Mesendoderm (in vitro differentiated cells): ENCODE measurements at regions not wholly inside any gene's neighbourhood (a gene's known extent, or its start where the extent isn't known, plus 50 kb on each side); places are given as distances from the start of the nearest gene placed in this dataset.
"Not testable (repeated sequence)": the region's sequence is repeated elsewhere in the genome, so short reads cannot be mapped to it uniquely, and the experiment has no call there.

Experiments
- DNase-seq: peaks from one replicate; pipeline ENCODE4 v3.0.0; 2013
- H2AK5ac ChIP-seq: 2 replicates; pipeline ENCODE4 v1.6.1; 2013; ENCODE audit warnings: low read length, inconsistent platforms
- H2BK120ac ChIP-seq: 2 replicates; pipeline ENCODE4 v1.6.1; 2013; ENCODE audit warnings: low read depth, mild to moderate bottlenecking, low read length, moderate library complexity, mixed read lengths
- H2BK15ac ChIP-seq: replicated peaks from 2 replicates; pipeline ENCODE4 v1.6.1; 2013; ENCODE audit warnings: low read depth, mild to moderate bottlenecking, moderate library complexity
- H2BK5ac ChIP-seq: 2 replicates; pipeline ENCODE4 v1.6.1; 2013; ENCODE audit warnings: low read length, inconsistent platforms
- H3K18ac ChIP-seq: 2 replicates; pipeline ENCODE4 v1.6.1; 2013; ENCODE audit warnings: mild to moderate bottlenecking, low read length, mixed read lengths
- H3K23ac ChIP-seq: one replicate; pipeline ENCODE4 v1.6.1; 2013; ENCODE audit warnings: low read length
- H3K27ac ChIP-seq: 2 replicates; pipeline ENCODE4 v1.5.1; 2013; ENCODE audit warnings: low read depth, mild to moderate bottlenecking, inconsistent platforms, low read length, moderate library complexity
- H3K27me3 ChIP-seq: 2 replicates; pipeline ENCODE4 v1.6.1; 2013; ENCODE audit warnings: low read length, control low read depth, mild to moderate bottlenecking, inconsistent platforms; ENCODE audit not compliant: insufficient read depth, poor library complexity
- H3K36me3 ChIP-seq: 2 replicates; pipeline ENCODE4 v1.6.1; 2013; ENCODE audit warnings: low read length, inconsistent platforms; ENCODE audit not compliant: control insufficient read depth, insufficient read depth
- H3K4ac ChIP-seq: one replicate; pipeline ENCODE4 v1.6.1; 2013; ENCODE audit warnings: low read depth, mild to moderate bottlenecking, low read length, moderate library complexity
- H3K4me1 ChIP-seq: 2 replicates; pipeline ENCODE4 v1.6.1; 2013; ENCODE audit warnings: low read depth, low read length, inconsistent platforms; ENCODE audit not compliant: control insufficient read depth
- H3K4me2 ChIP-seq: 2 replicates; pipeline ENCODE4 v1.6.1; 2013; ENCODE audit warnings: low read length
- H3K4me3 ChIP-seq: 2 replicates; pipeline ENCODE4 v1.5.1; 2013; ENCODE audit warnings: mild to moderate bottlenecking, low read length
- H3K56ac ChIP-seq: one replicate; pipeline ENCODE4 v1.6.1; 2013; ENCODE audit warnings: low read length
- H3K79me1 ChIP-seq: 2 replicates; pipeline ENCODE4 v1.6.1; 2013; ENCODE audit warnings: low read length, inconsistent platforms
- H3K79me2 ChIP-seq: 2 replicates; pipeline ENCODE4 v1.6.1; 2013; ENCODE audit warnings: mild to moderate bottlenecking, low read length; ENCODE audit not compliant: control insufficient read depth, insufficient read depth
- H3K9ac ChIP-seq: 2 replicates; pipeline ENCODE4 v1.6.1; 2013; ENCODE audit warnings: low read length, inconsistent platforms
- H4K5ac ChIP-seq: one replicate; pipeline ENCODE4 v1.6.1; 2013; ENCODE audit warnings: low read length
- H4K8ac ChIP-seq: one replicate; pipeline ENCODE4 v1.6.1; 2013; ENCODE audit warnings: low read depth, mild to moderate bottlenecking, control low read depth, low read length, moderate library complexity
- WGBS: extraction: QIAGEN DNeasy Blood & Tissue Kit; methylation state at CpG from one replicate; pipeline ENCODE4 v1.1.7; 2013; ENCODE audit warnings: low lambda C conversion rate, missing lambda C conversion rate; ENCODE audit not compliant: insufficient coverage; ENCODE audit errors: extremely low coverage; 5-methylcytosine and 5-hydroxymethylcytosine counted together

DNA sequence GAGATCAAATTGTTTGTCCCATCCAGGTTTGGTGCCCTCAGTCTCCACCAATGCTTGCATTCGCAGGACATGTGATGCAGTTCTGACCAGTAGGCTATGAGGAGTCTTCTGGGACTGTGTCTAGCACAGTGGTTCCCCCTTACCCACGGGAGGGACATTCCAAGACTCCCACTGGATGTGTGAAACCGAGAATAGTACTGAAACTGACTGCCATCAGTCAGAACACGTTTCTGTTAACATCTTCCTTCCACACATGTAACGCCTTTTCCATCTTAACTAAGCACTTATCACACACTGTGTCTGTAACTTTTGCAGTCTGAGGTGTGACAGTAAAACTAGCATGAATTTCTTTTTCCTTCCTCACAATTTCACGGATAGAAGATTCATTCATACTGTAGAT is 74.7 kb downstream of the PTTG1 start:
- WGBS, result no CpG with 5 or more reads among the region's 6 CpGs

DNA sequence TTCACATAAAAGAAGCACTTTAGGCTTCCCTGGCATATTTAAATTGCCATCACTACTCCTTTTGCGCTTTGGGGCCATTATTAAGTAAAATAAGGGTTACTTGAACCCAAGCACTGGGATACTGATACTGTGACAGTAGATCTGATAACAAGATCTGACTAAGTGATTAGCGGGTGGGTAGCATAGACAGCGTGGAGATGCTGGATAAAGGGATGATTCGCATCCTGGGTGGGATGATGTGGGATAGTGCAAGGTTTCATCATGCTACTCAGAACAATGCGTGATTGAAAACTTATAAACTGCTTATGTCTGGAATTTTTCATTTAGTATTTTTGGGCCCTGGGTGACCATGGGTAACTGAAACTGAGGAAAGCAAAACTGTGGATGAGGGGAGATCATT is 75.1 kb downstream of the PTTG1 start:
- H3K4me3 ChIP-seq, result no peak overlapping the region
- H3K27me3 ChIP-seq, result no peaks in the 10 kb centered on the region
- H2BK5ac ChIP-seq, result no peak overlapping the region
- no peak overlapping the region for H2BK120ac ChIP-seq
- H3K36me3 ChIP-seq, result no peaks in the 10 kb centered on the region
- no peaks in the 10 kb centered on the region for H3K79me1 ChIP-seq
- no peaks in the 10 kb centered on the region for H3K4me1 ChIP-seq
- H3K9ac ChIP-seq, result no peak overlapping the region
- H3K23ac ChIP-seq, result no peak overlapping the region
- no peak overlapping the region for H3K56ac ChIP-seq
- H4K8ac ChIP-seq, result no peak overlapping the region
- WGBS, result no CpG with 5 or more reads among the region's 5 CpGs
- no peak overlapping the region for H4K5ac ChIP-seq
- H3K4me2 ChIP-seq, result no peak overlapping the region
- H2BK15ac ChIP-seq, result no peak overlapping the region
- no peak overlapping the region for H3K18ac ChIP-seq
- no peaks in the 10 kb centered on the region for H3K79me2 ChIP-seq
- H3K4ac ChIP-seq, result no peak overlapping the region
- no peak overlapping the region for H3K27ac ChIP-seq
- H2AK5ac ChIP-seq, result no peak overlapping the region
- DNase-seq, result no peak

More for the DNA sequence above, 74.7 kb downstream of the PTTG1 start:
- H3K27ac ChIP-seq, result no peak overlapping the region
- H3K56ac ChIP-seq, result no peak overlapping the region
- H3K79me2 ChIP-seq, result no peaks in the 10 kb centered on the region
- H2AK5ac ChIP-seq, result no peak overlapping the region
- no peak overlapping the region for H3K9ac ChIP-seq
- no peak overlapping the region for H2BK120ac ChIP-seq
- H4K8ac ChIP-seq, result no peak overlapping the region
- H3K36me3 ChIP-seq, result no peaks in the 10 kb centered on the region
- no peak overlapping the region for H4K5ac ChIP-seq
- H2BK5ac ChIP-seq, result no peak overlapping the region
- no peak overlapping the region for H3K23ac ChIP-seq
- no peak overlapping the region for H2BK15ac ChIP-seq
- H3K4me3 ChIP-seq, result no peak overlapping the region
- no peak overlapping the region for H3K18ac ChIP-seq
- DNase-seq, result no peak
- H3K4me1 ChIP-seq, result no peaks in the 10 kb centered on the region
- no peak overlapping the region for H3K4me2 ChIP-seq
- H3K4ac ChIP-seq, result no peak overlapping the region
- no peaks in the 10 kb centered on the region for H3K79me1 ChIP-seq
- no peaks in the 10 kb centered on the region for H3K27me3 ChIP-seq

DNA sequence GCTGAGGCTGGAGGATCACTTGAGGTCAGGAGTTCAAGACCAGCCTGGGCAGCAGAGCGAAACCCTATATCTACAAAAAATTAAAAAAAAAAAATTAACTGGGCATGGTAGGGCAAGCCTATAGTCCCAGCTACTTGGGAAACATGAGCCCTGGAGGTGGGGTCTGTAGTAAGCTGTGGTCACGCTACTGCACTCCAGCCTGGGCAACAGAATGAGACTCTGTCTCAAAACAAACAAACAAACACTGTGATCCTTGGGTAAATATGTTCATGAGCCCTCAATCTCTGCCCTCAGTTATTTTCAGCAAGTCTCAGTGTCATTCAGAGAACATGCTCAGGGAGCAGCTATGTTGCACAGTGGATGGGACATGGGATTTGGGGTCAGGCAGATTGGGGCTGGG is 76.2 kb downstream of the PTTG1 start:
- H3K27ac ChIP-seq, result no peak overlapping the region
- no peaks in the 10 kb centered on the region for H3K27me3 ChIP-seq
- no peaks in the 10 kb centered on the region for H3K36me3 ChIP-seq
- H2BK5ac ChIP-seq, result no peak overlapping the region
- H3K79me1 ChIP-seq, result no peaks in the 10 kb centered on the region
- no peak overlapping the region for H2AK5ac ChIP-seq
- no peak overlapping the region for H4K5ac ChIP-seq
- H3K4me2 ChIP-seq, result no peak overlapping the region
- no peak overlapping the region for H3K4ac ChIP-seq
- DNase-seq, result no peak
- WGBS, result no CpG with 5 or more reads among the region's 2 CpGs
- H3K4me3 ChIP-seq, result no peak overlapping the region
- no peak overlapping the region for H3K18ac ChIP-seq
- H3K56ac ChIP-seq, result no peak overlapping the region
- H3K79me2 ChIP-seq, result no peaks in the 10 kb centered on the region
- H3K4me1 ChIP-seq, result no peaks in the 10 kb centered on the region
- H3K23ac ChIP-seq, result no peak overlapping the region
- H3K9ac ChIP-seq, result no peak overlapping the region
- H2BK15ac ChIP-seq, result no peak overlapping the region
- H2BK120ac ChIP-seq, result no peak overlapping the region
- H4K8ac ChIP-seq, result no peak overlapping the region

DNA sequence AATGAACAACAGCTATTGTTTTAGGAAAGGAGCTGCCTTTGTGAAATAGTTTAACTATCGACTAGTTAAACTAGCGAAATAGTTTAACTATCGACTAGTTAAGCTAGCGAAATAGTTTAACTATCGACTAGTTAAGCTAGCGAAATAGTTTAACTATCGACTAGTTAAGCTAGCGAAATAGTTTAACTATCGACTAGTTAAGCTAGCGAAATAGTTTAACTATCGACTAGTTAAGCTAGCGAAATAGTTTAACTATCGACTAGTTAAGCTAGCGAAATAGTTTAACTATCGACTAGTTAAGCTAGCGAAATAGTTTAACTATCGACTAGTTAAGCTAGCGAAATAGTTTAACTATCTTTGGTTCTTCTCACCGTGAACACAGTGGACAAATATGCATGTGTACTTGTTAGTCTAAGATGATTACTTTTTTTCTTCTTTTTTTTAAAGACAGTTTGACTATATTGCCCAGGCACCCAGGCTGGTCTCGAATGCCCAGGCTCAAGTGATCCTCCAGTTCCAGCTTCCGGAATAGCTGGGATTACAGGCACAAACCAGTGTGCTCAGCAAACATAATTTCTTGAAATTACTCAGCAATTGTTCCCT is 76.9 kb downstream of the PTTG1 start:
- WGBS, result no CpG with 5 or more reads among the region's 21 CpGs

DNA sequence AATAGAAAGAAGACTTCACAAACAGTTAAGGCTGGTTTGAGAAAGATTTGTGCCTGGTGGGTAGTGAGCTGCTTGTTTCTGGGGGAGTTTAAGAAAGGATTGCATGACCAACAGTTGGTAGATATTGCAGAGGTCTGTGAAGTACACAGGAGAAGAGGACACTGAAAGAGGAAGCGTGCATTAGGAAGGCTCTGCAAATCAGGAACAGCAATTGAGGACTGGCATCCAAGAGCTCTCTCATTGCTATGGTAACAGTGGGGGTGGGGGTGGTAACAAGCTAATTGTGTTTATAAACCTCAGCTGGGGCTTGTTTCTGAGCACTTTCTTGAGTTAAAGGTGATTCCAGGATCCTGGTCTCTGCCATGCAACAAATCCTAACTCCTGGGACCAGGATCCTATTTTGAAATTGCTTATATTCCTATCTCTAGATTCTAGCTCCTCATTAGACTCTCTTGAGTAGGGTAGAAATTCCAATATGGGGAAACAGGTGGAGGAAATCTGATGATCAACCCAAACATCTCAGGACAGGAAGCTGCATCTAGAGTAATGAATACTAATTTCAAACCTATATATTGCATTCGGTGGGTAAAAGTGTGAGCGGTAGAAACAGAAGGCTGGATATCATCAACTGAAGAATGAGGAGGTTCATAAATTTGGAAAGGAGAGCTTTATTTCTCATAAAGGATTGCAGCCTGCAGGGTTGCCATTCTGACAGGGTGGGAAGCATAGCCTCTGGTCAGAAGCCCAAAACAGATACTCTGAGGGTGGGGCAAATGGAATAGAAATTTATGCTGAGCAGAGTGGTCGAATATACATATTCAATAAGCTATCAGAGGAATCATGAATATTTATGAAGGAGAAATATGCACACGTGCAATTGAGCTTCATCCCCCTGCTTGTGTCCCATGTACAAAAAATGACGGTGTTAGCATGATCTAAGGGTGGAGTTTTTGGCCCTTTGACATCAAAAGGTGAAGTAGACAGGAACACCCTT is 79.4 kb downstream of the PTTG1 start:
- DNase-seq, result no peak
- no peak overlapping the region for H3K18ac ChIP-seq

More for the DNA sequence above, 76.9 kb downstream of the PTTG1 start:
- not testable (repeated sequence) for H3K4me2 ChIP-seq, H4K5ac ChIP-seq, H3K23ac ChIP-seq, H3K79me1 ChIP-seq, H2BK120ac ChIP-seq, H3K79me2 ChIP-seq, DNase-seq, H3K56ac ChIP-seq, H2BK15ac ChIP-seq, H3K4ac ChIP-seq, H2AK5ac ChIP-seq, H3K36me3 ChIP-seq, H3K9ac ChIP-seq, H3K4me1 ChIP-seq, H3K18ac ChIP-seq, H4K8ac ChIP-seq, H3K27ac ChIP-seq, H2BK5ac ChIP-seq, H3K27me3 ChIP-seq, H3K4me3 ChIP-seq

More for the DNA sequence above, 79.4 kb downstream of the PTTG1 start:
- Histone ChIP-seq H2BK15ac (no peak overlapping the region), H3K79me2 (no peaks in the 10 kb centered on the region), H3K4me2 (no peak overlapping the region), H3K79me1 (no peaks in the 10 kb centered on the region), H3K4me3 (no peak overlapping the region), H3K23ac (no peak overlapping the region), H3K4me1 (no peaks in the 10 kb centered on the region), H4K8ac (no peak overlapping the region), H3K27me3 (no peaks in the 10 kb centered on the region), H3K36me3 (no peaks in the 10 kb centered on the region), H2BK120ac (no peak overlapping the region), H2AK5ac (no peak overlapping the region), H4K5ac (no peak overlapping the region), H3K56ac (no peak overlapping the region), H2BK5ac (no peak overlapping the region), H3K4ac (no peak overlapping the region), H3K27ac (no peak overlapping the region), H3K9ac (no peak overlapping the region)
- WGBS, result no CpG with 5 or more reads among the region's 6 CpGs
